B cell (primary cell): ENCODE measurements at regions not wholly inside any gene's neighbourhood (a gene's known extent, or its start where the extent isn't known, plus 50 kb on each side); places are given as distances from the start of the nearest gene placed in this dataset.

ENCODE experiments used
- ATAC-seq: fragments of 200-7000 bp; cut with Tn5 transposase; one replicate; pipeline ENCODE4 v1.10.0; 2021; ENCODE audit warnings: low read depth, mild to moderate bottlenecking, moderate number of reproducible peaks, moderate library complexity
- CTCF ChIA-PET: fragments of 350-600 bp; sonication (Branson Sonifier 250); formaldehyde crosslinking; loops from one replicate; lab custom pipeline; 2021; ENCODE audit warnings: antibody characterized with exemption, inconsistent platforms; lab: Charles Lee
- POLR2A ChIA-PET: fragments of 350-600 bp; sonication (Branson Sonifier 250); formaldehyde crosslinking; loops from one replicate; lab custom pipeline; 2021; ENCODE audit warnings: antibody characterized with exemption; lab: Charles Lee
- DNase-seq: peaks from one replicate; pipeline ENCODE4 v3.0.0; 2013
- H2AFZ ChIP-seq: 2 replicates; pipeline ENCODE4 v1.6.1; 2012; ENCODE audit warnings: mild to moderate bottlenecking, low read depth, low read length; ENCODE audit not compliant: insufficient read depth, poor library complexity, severe bottlenecking
- H3K27ac ChIP-seq, 2 donors: 1 replicate in 1 of 2; 2 replicates in 1 of 2; pipeline ENCODE4 v1.5.1; 2012 to 2013; ENCODE audit warnings: low read length in 2 of 2, mild to moderate bottlenecking in 2 of 2, moderate library complexity in 1 of 2
- H3K27me3 ChIP-seq, 4 experiments: fragments of 200-600 bp in 1 of 4; sonication (generic) in 1 of 4; replicated peaks in 1 of 4; 1 replicate in 2 of 4; 2 replicates in 2 of 4; pipeline versions ENCODE4 v1.6.1 to v1.7.0; 2013 to 2016; ENCODE audit warnings: low read length in 3 of 4, mild to moderate bottlenecking in 2 of 4, mixed read lengths in 1 of 4, moderate library complexity in 1 of 4; ENCODE audit not compliant: insufficient read depth in 4 of 4, control insufficient read depth in 3 of 4; ENCODE audit errors: control extremely low read depth in 1 of 4
- H3K36me3 ChIP-seq, 2 experiments: replicated peaks in 1 of 2; 1 replicate in 1 of 2; 2 replicates in 1 of 2; pipeline versions ENCODE4 v1.6.1 to v1.7.1; 2013; ENCODE audit warnings: low read length in 1 of 2; ENCODE audit not compliant: insufficient read depth in 2 of 2, control insufficient read depth in 1 of 2; ENCODE audit errors: control extremely low read depth in 1 of 2, extremely low read depth in 1 of 2
- H3K4me1 ChIP-seq, 2 donors: fragments of 200-600 bp in 1 of 2; sonication (generic) in 1 of 2; 1 replicate in 1 of 2; 2 replicates in 1 of 2; pipeline versions ENCODE4 v1.5.1 to v1.6.1; 2013 to 2017; ENCODE audit warnings: low read length in 2 of 2; ENCODE audit not compliant: control insufficient read depth in 2 of 2, insufficient read depth in 2 of 2
- H3K4me2 ChIP-seq: replicated peaks from 2 replicates; pipeline ENCODE3; 2012; ENCODE audit warnings: mild to moderate bottlenecking, low read depth, low read length; ENCODE audit not compliant: poor library complexity, severe bottlenecking
- H3K4me3 ChIP-seq, 5 experiments: fragments of 200-600 bp in 1 of 5; sonication (generic) in 1 of 5; 1 replicate in 3 of 5; 2 replicates in 2 of 5; pipeline versions ENCODE4 v1.5.1 to v1.7.0; 2011 to 2016; ENCODE audit warnings: low read length in 4 of 5, mild to moderate bottlenecking in 4 of 5, low read depth in 2 of 5, control low read depth in 1 of 5, moderate library complexity in 1 of 5; ENCODE audit not compliant: insufficient read depth in 1 of 5; ENCODE audit errors: control extremely low read depth in 1 of 5, extremely low read depth in 1 of 5
- H3K79me2 ChIP-seq: fragments of 200-600 bp; sonication (generic); one replicate; pipeline ENCODE4 v1.6.0; 2016; ENCODE audit warnings: low read length; ENCODE audit not compliant: control insufficient read depth, insufficient read depth
- H3K9ac ChIP-seq: fragments of 200-600 bp; sonication (generic); 2 replicates; pipeline ENCODE4 v1.6.1; 2017; ENCODE audit warnings: mild to moderate bottlenecking, low read length, moderate library complexity
- H3K9me3 ChIP-seq, 3 donors: one replicate each; pipeline versions ENCODE4 v1.6.1 to v1.7.1; 2013; ENCODE audit warnings: low read length in 2 of 3; ENCODE audit not compliant: control insufficient read depth in 2 of 3, insufficient read depth in 1 of 3; ENCODE audit errors: control extremely low read depth in 1 of 3
- H4K20me1 ChIP-seq: 2 replicates; pipeline ENCODE4 v1.6.0; 2012; ENCODE audit warnings: mild to moderate bottlenecking, low read length; ENCODE audit not compliant: insufficient read depth, control insufficient read depth, poor library complexity, severe bottlenecking
- H3K27ac Mint-ChIP-seq: one replicate; pipeline ENCODE4 v1.8.0; 2021; ENCODE audit warnings: mixed read lengths
- H3K27me3 Mint-ChIP-seq: one replicate; pipeline ENCODE4 v1.8.0; 2021; ENCODE audit warnings: mixed read lengths
- H3K4me1 Mint-ChIP-seq: one replicate; pipeline ENCODE4 v1.8.0; 2021; ENCODE audit warnings: mixed read lengths
- H3K4me3 Mint-ChIP-seq: one replicate; pipeline ENCODE4 v1.8.0; 2021; ENCODE audit warnings: mixed read lengths
- H3K9me3 Mint-ChIP-seq: one replicate; pipeline ENCODE4 v1.8.0; 2022; ENCODE audit warnings: mixed read lengths; ENCODE audit not compliant: insufficient read depth
- EZH2 ChIP-seq: IDR thresholded peaks from 2 replicates; pipeline ENCODE4 v1.6.1; 2012; ENCODE audit warnings: borderline replicate concordance, low read depth, mild to moderate bottlenecking, moderate library complexity, low read length; ENCODE audit not compliant: insufficient read depth, poor library complexity, severe bottlenecking
- whole genome bisulfite sequencing: methylation state at CpG from one replicate; pipeline ENCODE4 v1.1.5; 2013; ENCODE audit warnings: missing lambda C conversion rate; ENCODE audit not compliant: insufficient coverage; 5-methylcytosine and 5-hydroxymethylcytosine counted together
- intact Hi-C: fragments of 100-400 bp; cut with micrococcal nuclease; formaldehyde crosslinking; loops from one replicate; pipeline ENCODE4 v1.10.0; 2022
- TF ChIP-seq, protein P1 (sequence below): fragments of 200-600 bp; IDR thresholded peaks from one replicate; pipeline ENCODE4 v1.8.0; 2022; ENCODE audit warnings: antibody characterized with exemption, mild to moderate bottlenecking

DNA sequence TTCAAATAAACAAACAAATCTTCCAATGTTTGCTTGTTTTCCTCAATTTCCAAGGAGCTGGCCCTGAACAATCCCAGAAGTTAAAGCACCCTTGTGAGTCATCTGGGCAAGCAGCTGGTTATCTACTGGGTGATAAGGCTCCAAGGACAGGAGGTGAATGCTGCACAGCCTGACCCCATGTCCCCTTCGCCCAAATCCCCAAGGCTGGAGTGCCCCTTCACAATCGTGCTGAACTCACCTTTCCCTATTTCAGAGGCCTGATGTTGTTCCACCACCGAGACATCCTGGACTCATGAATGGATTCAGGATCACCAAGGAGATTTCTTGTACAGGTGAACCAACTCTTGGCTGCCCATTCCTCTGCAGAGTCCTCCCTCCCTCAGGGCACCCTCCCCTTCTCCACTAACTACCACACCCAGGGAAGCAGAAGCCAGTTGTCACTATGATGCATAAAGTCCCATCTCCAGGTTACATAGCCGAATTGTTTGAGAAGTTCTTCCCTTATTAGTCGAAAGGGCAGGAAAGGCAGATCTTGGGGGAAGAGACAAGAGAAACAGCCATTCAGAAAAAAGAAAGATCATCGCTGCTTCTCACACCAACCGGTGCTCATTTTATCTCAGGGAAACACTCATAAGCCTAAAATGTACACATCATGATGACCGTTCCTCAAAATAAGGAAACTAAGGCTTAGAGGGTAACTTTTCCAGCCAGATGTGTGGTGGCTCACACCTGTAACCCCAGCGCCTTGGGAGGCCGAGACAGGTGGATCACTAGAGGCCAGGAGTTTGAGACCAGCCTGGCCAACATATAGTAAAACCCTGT, 138.8 kb upstream of the RREB1 start:
- TF ChIP-seq, protein P1, sequence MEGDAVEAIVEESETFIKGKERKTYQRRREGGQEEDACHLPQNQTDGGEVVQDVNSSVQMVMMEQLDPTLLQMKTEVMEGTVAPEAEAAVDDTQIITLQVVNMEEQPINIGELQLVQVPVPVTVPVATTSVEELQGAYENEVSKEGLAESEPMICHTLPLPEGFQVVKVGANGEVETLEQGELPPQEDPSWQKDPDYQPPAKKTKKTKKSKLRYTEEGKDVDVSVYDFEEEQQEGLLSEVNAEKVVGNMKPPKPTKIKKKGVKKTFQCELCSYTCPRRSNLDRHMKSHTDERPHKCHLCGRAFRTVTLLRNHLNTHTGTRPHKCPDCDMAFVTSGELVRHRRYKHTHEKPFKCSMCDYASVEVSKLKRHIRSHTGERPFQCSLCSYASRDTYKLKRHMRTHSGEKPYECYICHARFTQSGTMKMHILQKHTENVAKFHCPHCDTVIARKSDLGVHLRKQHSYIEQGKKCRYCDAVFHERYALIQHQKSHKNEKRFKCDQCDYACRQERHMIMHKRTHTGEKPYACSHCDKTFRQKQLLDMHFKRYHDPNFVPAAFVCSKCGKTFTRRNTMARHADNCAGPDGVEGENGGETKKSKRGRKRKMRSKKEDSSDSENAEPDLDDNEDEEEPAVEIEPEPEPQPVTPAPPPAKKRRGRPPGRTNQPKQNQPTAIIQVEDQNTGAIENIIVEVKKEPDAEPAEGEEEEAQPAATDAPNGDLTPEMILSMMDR: no peak
- TF ChIP-seq EZH2: no peak

DNA sequence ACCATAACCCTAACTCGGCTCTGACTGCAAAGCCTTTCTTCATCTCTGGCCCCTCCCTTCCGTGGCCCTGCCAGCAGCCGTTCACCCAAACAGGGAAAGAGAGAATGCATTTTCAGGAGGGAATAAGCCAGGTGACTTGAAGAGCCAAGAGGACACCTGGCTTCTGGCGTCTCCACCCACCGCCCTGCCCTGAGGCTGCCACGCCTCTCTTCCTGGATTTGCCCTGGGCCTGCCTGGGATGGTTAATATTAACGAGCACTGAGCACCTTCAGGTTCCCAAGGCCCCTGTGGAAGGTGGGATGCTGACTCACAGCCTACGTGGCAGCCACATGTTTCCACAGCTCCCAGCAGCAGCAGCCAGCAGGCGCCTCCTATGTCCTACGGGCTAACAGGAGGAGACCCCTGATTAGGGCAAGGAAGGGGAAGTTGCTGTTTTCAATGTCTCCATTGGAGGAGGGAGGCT, 138.0 kb upstream of the RREB1 start:
- Histone ChIP-seq H3K36me3 (no peaks in the 10 kb centered on the region), H3K27ac (no peak overlapping the region), H3K4me3 (no peak overlapping the region), H3K9me3 (no peaks in the 10 kb centered on the region), H3K4me1 (no peaks in the 10 kb centered on the region), H3K9ac (no peak overlapping the region), H2AFZ (no peak overlapping the region), H3K4me2 (no peak overlapping the region), H3K79me2 (no peaks in the 10 kb centered on the region), H3K27me3 (peaks cover 0 to 3% (median 0%) of the 10 kb centered on the region in 4 experiments), H4K20me1 (no peaks in the 10 kb centered on the region)
- CTCF ChIA-PET: no interaction called here
- intact Hi-C loops: no loop called here
- 91% methylated on average over 10 of the region's 10 CpGs for WGBS
- H3K4me1 Mint-ChIP-seq: no peaks in the 10 kb centered on the region
- peaks cover 4% of the 10 kb centered on the region for H3K27me3 Mint-ChIP-seq
- DNase-seq: no peak
- no peak for ATAC-seq
- no peak overlapping the region for H3K27ac Mint-ChIP-seq
- POLR2A ChIA-PET: no interaction called here
- TF ChIP-seq, protein P1: no peak
- TF ChIP-seq EZH2: no peak
- H3K4me3 Mint-ChIP-seq: no peak overlapping the region
- H3K9me3 Mint-ChIP-seq: no peaks in the 10 kb centered on the region

More for the DNA sequence above, 138.8 kb upstream of the RREB1 start:
- intact Hi-C loops: no loop called here
- Histone ChIP-seq H3K36me3 (no peaks in the 10 kb centered on the region), H3K9ac (no peak overlapping the region), H3K79me2 (no peaks in the 10 kb centered on the region), H4K20me1 (no peaks in the 10 kb centered on the region), H3K27ac (no peak overlapping the region), H3K9me3 (no peaks in the 10 kb centered on the region), H3K4me3 (no peak overlapping the region), H2AFZ (no peak overlapping the region), H3K27me3 (peaks cover 0 to 3% (median 0%) of the 10 kb centered on the region in 4 experiments), H3K4me1 (no peaks in the 10 kb centered on the region), H3K4me2 (no peak overlapping the region)
- Mint-ChIP-seq H3K9me3 (no peaks in the 10 kb centered on the region), H3K4me3 (no peak overlapping the region), H3K27ac (no peak overlapping the region), H3K4me1 (no peaks in the 10 kb centered on the region), H3K27me3 (peaks cover 4% of the 10 kb centered on the region)
- 92% methylated on average over 9 of the region's 10 CpGs for WGBS
- DNase-seq: no peak
- no peak for ATAC-seq
- CTCF ChIA-PET: no interaction called here
- POLR2A ChIA-PET: no interaction called here
